ENCODE measurements at regions not wholly inside any gene's neighbourhood (a gene's known extent, or its start where the extent isn't known, plus 50 kb on each side); places are given as distances from the start of the nearest gene placed in this dataset.

DNA sequence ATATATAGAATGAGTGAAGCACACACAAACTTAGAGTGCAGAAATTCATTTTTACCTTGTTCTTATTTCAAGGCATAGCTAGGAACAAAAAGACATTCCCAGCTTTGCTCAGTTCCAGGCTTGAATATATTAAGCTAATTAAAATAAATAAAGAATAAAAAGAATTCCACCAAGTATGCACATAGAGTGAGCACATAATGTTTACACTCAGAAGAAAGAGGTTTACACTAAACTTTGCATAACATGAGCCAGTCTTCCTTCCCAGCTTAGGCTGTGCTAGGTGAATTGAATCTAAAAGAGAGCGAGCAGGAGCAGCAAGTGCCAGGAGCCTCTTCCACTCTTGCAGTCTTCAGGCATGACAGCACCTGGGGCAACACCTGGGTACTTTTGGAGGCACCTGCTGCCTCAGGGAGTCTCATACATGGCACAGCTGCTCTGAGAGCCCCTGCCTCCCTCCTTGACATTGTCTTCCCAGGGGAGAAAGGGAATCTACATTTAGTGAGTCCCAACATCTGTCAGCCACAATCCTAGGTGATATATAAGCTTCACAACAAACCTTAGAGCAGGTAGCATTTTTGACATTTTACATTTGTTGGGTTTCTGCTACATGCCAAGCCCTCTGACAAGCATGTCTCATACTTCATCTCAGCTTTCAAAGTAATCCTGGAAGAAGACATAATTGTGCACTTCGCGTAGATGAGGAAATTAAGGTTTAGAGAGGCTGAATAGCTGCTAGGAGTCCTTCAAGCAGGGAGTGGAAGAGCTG lies 732.7 kb upstream of the TENM4 start:
- H3K27ac Mint-ChIP-seq = no peak overlapping the region

DNA sequence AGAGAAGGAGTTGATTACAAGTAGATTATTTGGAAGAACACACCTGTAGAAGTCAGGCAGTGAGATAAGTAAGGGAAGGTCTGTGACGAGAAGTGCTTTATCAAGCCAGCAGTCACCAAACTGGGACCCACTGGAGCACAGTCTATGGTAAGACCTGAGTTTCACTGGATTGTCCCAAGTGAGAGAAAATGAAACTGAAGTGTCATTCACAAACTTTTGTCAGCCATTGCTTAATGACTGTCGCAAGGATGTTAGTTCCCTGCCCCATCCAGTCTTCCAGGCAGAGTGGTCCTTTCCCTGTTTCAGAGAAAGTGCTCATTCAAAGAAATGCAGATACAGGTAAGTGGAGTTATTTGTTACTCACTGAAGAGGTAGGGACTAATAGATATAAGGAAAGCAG lies 728.0 kb upstream of the TENM4 start:
- ATAC-seq (no peak), DNase-seq (no peak)
- ChIA-PET POLR2A (no interaction called here), CTCF (no interaction called here)
- no peaks in the 10 kb centered on the region for H3K27me3 Mint-ChIP-seq (ENCODE audit: low read depth)
- H3K4me3 Mint-ChIP-seq = no peak overlapping the region
- no peaks in the 10 kb centered on the region for H3K36me3 Mint-ChIP-seq (ENCODE audit: low read depth)
- H3K9me3 Mint-ChIP-seq (ENCODE audit: insufficient read depth) = no peaks in the 10 kb centered on the region
- no peaks in the 10 kb centered on the region for H3K4me1 Mint-ChIP-seq (ENCODE audit: low read depth)
- no peak overlapping the region for H3K27ac Mint-ChIP-seq

More for the DNA sequence above, 732.7 kb upstream of the TENM4 start:
- H3K4me1 Mint-ChIP-seq (ENCODE audit: low read depth) = no peaks in the 10 kb centered on the region
- H3K4me3 Mint-ChIP-seq = no peak overlapping the region
- DNase-seq (no peak), ATAC-seq (no peak)
- H3K27me3 Mint-ChIP-seq (ENCODE audit: low read depth) = no peaks in the 10 kb centered on the region
- no peaks in the 10 kb centered on the region for H3K9me3 Mint-ChIP-seq (ENCODE audit: insufficient read depth)
- POLR2A ChIA-PET = no interaction called here
- H3K36me3 Mint-ChIP-seq (ENCODE audit: low read depth) = no peaks in the 10 kb centered on the region
- CTCF ChIA-PET = interaction anchor here (0.9 kb wide), 1 partner anchor 16 kb away, joined by 3 read pairs; no protein-coding TSS in a partner anchor

DNA sequence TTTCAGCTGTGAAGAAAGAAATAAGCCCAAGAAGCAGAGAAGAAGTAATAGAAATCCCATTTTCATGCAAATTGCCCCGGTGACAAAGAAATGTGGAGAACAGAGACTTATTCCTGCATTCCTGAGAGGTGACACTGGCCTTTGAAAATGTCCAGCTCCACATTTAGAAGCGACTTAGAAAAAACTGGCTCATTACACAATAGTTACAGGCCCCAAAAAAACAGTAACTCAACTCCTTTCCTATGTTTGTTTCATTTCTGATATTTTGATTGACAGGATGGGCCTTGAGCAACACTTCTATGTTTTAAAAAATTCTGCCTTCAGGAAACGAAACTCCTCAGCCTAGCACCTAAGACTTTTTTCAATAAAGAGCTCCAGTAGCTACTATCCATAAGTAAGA lies 726.9 kb upstream of the TENM4 start:
- ChIA-PET CTCF (no interaction called here), POLR2A (no interaction called here)
- ATAC-seq = no peak
- H3K27me3 Mint-ChIP-seq (ENCODE audit: low read depth) = no peaks in the 10 kb centered on the region
- H3K4me3 Mint-ChIP-seq = no peak overlapping the region
- H3K4me1 Mint-ChIP-seq (ENCODE audit: low read depth) = no peaks in the 10 kb centered on the region
- H3K36me3 Mint-ChIP-seq (ENCODE audit: low read depth) = no peaks in the 10 kb centered on the region
- no peak overlapping the region for H3K27ac Mint-ChIP-seq
- no peak for DNase-seq
- H3K9me3 Mint-ChIP-seq (ENCODE audit: insufficient read depth) = no peaks in the 10 kb centered on the region

DNA sequence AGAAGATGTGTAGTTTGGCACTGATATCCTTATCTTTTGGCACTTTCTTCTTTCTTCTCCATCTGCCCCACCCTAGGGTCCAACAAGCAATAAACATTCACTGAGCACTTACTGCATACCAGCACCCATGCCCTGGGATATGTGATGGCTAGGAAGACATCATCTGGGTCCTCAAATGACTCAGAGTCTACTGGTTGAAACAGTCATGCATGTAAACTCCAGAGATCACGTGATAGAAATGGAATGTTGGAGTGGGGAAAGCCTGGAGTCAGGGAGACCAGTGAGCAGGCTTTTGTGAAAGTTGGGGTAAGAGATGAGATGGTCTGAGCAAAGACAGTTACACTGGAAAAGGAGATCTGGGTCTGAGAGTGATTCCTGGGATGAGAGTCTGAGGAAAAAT lies 724.9 kb upstream of the TENM4 start:
- Mint-ChIP-seq H3K36me3 (ENCODE audit: low read depth) (no peaks in the 10 kb centered on the region), H3K9me3 (ENCODE audit: insufficient read depth) (no peaks in the 10 kb centered on the region), H3K27ac (no peak overlapping the region), H3K27me3 (ENCODE audit: low read depth) (no peaks in the 10 kb centered on the region), H3K4me1 (ENCODE audit: low read depth) (no peaks in the 10 kb centered on the region), H3K4me3 (no peak overlapping the region)
- DNase-seq = no peak
- CTCF ChIA-PET = no interaction called here
- POLR2A ChIA-PET = no interaction called here
- no peak for ATAC-seq

DNA sequence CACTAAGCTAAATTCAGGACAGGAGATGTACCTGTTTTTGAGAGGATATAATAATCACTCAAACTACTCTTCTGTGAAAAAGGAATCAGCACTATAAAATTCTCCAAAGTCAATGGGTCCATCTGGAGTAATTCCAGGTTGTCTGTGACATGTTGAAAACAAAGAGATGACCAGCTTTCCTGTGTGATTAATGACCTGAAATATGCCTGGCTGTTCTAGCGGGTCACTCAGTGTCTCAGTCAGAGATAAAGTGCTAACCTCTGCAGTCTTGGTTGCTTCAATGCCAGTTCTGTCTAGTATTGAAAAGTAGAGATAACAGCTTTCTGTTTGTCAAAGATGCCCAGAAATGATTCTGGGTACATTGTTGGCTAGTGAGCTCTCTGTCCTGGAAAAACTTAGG lies 722.6 kb upstream of the TENM4 start:
- Mint-ChIP-seq H3K9me3 (ENCODE audit: insufficient read depth) (no peaks in the 10 kb centered on the region), H3K4me1 (ENCODE audit: low read depth) (no peaks in the 10 kb centered on the region), H3K27ac (no peak overlapping the region), H3K27me3 (ENCODE audit: low read depth) (no peaks in the 10 kb centered on the region), H3K36me3 (ENCODE audit: low read depth) (no peaks in the 10 kb centered on the region), H3K4me3 (no peak overlapping the region)
- CTCF ChIA-PET = no interaction called here
- ATAC-seq (no peak), DNase-seq (no peak)
- POLR2A ChIA-PET = no interaction called here

DNA sequence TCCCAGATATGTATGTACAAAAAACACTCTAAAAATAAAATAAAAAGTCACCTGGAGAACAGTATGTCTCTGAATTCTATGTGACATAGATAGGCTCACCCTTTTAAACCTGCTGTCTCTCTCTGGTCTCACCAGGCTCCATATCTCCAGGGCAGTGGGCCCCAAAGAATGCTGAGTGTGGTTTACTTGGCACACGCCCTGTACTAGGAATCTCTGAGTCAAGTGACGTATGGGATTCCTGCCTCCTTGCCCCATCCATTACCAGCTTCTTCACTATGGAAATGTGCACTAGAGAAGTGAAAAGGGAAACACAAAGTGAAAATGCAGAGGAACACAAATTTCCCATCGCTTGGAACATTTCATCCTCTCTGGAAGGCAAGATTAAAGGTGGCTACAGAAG lies 722.2 kb upstream of the TENM4 start:
- no peak overlapping the region for H3K27ac Mint-ChIP-seq
- H3K4me3 Mint-ChIP-seq = no peak overlapping the region
- H3K9me3 Mint-ChIP-seq (ENCODE audit: insufficient read depth) = no peaks in the 10 kb centered on the region
- ChIA-PET CTCF (no interaction called here), POLR2A (no interaction called here)
- no peaks in the 10 kb centered on the region for H3K4me1 Mint-ChIP-seq (ENCODE audit: low read depth)
- no peaks in the 10 kb centered on the region for H3K36me3 Mint-ChIP-seq (ENCODE audit: low read depth)
- no peak for ATAC-seq
- no peaks in the 10 kb centered on the region for H3K27me3 Mint-ChIP-seq (ENCODE audit: low read depth)
- DNase-seq = no peak

DNA sequence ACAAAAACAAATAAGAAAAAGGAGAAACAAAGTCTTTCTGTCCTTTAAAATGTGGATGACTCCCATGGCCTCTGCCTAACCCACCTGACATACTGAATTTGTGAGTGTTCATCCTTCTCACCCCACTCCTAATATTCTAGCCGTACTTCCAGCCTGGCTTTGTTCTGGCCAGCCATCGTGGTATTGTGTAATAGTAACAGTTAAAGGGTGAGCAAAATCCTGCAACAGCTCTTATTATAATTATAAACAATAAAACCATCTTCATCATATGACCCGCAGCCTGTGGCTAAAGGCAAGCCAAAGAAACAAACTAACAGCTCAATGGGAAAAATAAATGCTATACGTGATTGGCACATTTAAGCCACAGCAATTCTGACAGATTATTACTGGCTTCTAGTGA lies 721.6 kb upstream of the TENM4 start:
- H3K9me3 Mint-ChIP-seq (ENCODE audit: insufficient read depth) = no peaks in the 10 kb centered on the region
- POLR2A ChIA-PET = no interaction called here
- no peaks in the 10 kb centered on the region for H3K4me1 Mint-ChIP-seq (ENCODE audit: low read depth)
- H3K36me3 Mint-ChIP-seq (ENCODE audit: low read depth) = no peaks in the 10 kb centered on the region
- CTCF ChIA-PET = no interaction called here
- H3K27me3 Mint-ChIP-seq (ENCODE audit: low read depth) = no peaks in the 10 kb centered on the region
- ATAC-seq = no peak
- no peak overlapping the region for H3K27ac Mint-ChIP-seq
- no peak for DNase-seq
- H3K4me3 Mint-ChIP-seq = no peak overlapping the region

DNA sequence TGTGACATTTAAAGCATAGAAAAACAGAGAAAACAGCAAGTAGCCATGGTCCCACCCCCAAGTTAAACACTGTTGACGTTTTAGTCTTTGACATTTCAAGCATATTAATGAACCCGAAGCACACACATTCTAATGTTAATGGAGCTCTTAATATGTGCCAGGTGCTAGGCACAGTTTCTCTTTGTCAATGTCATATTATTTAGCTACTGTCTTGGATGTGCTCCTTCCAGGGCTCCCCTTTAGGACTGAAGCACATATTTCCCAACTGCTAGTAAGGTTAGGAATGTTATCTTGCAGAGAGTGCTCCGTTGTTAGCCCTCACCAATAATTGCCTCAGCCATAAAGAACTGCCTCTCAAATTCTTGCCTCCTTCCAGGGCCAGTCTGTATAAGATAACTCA lies 716.6 kb upstream of the TENM4 start:
- no peaks in the 10 kb centered on the region for H3K27me3 Mint-ChIP-seq (ENCODE audit: low read depth)
- no peaks in the 10 kb centered on the region for H3K9me3 Mint-ChIP-seq (ENCODE audit: insufficient read depth)
- ChIA-PET CTCF (no interaction called here), POLR2A (no interaction called here)
- H3K27ac Mint-ChIP-seq = no peak overlapping the region
- H3K36me3 Mint-ChIP-seq (ENCODE audit: low read depth) = no peaks in the 10 kb centered on the region
- no peak overlapping the region for H3K4me3 Mint-ChIP-seq
- ATAC-seq = no peak
- no peaks in the 10 kb centered on the region for H3K4me1 Mint-ChIP-seq (ENCODE audit: low read depth)
- no peak for DNase-seq

DNA sequence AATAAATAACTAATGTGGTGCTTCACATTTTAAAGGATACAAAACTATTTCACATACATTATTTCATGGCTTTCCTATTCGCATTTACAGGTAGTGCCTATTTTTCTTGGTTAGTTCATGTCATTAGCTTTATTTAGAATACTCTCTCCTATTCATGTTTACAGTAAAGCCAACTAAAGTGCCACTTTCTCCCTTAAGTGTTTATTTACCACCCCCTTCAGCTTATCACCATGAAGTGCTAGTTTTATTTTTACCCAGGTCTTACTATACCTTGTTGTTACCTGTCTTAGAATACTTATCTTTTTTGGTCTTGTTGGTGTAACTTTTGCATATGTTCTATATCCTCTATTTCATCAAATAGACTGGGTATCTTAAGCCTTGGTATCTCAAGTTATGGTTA lies 715.2 kb upstream of the TENM4 start:
- CTCF ChIA-PET = interaction anchor here (1.4 kb wide), 1 partner anchor 10 kb away, joined by 4 read pairs; no protein-coding TSS in a partner anchor
- H3K4me1 Mint-ChIP-seq (ENCODE audit: low read depth) = no peaks in the 10 kb centered on the region
- DNase-seq (no peak), ATAC-seq (no peak)
- H3K27ac Mint-ChIP-seq = no peak overlapping the region
- H3K4me3 Mint-ChIP-seq = no peak overlapping the region
- POLR2A ChIA-PET = no interaction called here
- no peaks in the 10 kb centered on the region for H3K9me3 Mint-ChIP-seq (ENCODE audit: insufficient read depth)
- no peaks in the 10 kb centered on the region for H3K36me3 Mint-ChIP-seq (ENCODE audit: low read depth)
- H3K27me3 Mint-ChIP-seq (ENCODE audit: low read depth) = no peaks in the 10 kb centered on the region

DNA sequence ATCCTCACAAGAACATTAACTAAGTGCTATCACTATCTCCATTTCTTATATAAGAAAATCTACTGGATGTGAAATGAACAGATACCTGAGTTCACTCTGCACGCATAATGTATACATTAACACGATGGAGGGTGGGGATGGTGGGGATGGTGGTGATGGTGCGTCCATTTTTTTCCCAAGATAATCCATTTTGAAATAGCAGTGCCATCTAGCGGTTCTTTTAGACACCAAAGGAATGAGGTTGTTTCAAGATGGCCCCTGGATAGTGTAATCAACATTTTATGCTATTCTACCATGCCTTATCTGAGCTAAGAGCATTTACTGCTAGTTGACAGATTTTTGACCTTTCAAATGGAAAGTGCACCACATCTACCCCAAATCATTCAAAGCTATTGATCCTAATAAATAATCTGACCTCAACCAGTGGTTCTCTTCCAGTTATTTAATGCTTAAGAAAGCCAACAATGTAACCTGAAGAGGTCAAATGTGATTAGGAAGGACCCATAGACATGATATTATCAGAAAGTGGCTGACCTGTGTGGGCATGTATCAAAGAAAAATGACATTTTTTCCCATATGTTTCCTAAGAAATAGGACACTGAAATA lies 714.7 kb upstream of the TENM4 start:
- ChIA-PET POLR2A (no interaction called here), CTCF (interaction anchor here (1.4 kb wide), 1 partner anchor 10 kb away, joined by 4 read pairs; no protein-coding TSS in a partner anchor)
- no peaks in the 10 kb centered on the region for H3K27me3 Mint-ChIP-seq (ENCODE audit: low read depth)
- H3K36me3 Mint-ChIP-seq (ENCODE audit: low read depth) = no peaks in the 10 kb centered on the region
- no peak overlapping the region for H3K4me3 Mint-ChIP-seq
- H3K27ac Mint-ChIP-seq = no peak overlapping the region
- no peak for ATAC-seq
- H3K9me3 Mint-ChIP-seq (ENCODE audit: insufficient read depth) = no peaks in the 10 kb centered on the region
- DNase-seq = no peak
- H3K4me1 Mint-ChIP-seq (ENCODE audit: low read depth) = no peaks in the 10 kb centered on the region

DNA sequence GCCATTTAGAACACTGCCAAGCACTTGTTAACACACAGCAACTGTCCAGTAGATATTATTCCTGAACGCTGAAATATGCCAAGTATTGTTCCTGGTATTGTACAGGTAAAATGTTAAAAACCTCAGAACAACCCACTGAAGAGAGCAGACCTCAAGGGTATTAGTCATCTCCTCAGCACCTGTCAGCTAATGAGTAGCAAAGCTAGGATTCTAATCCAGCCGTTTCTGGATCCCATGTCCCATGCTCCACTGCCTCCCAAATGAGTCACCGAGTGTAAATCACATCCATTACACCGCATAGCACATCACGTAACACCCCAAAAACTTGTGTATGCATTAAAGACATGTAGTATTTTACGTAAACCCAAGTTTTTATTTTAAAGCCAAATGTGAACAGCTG lies 705.4 kb upstream of the TENM4 start:
- ATAC-seq = no peak
- no peak overlapping the region for H3K27ac Mint-ChIP-seq

DNA sequence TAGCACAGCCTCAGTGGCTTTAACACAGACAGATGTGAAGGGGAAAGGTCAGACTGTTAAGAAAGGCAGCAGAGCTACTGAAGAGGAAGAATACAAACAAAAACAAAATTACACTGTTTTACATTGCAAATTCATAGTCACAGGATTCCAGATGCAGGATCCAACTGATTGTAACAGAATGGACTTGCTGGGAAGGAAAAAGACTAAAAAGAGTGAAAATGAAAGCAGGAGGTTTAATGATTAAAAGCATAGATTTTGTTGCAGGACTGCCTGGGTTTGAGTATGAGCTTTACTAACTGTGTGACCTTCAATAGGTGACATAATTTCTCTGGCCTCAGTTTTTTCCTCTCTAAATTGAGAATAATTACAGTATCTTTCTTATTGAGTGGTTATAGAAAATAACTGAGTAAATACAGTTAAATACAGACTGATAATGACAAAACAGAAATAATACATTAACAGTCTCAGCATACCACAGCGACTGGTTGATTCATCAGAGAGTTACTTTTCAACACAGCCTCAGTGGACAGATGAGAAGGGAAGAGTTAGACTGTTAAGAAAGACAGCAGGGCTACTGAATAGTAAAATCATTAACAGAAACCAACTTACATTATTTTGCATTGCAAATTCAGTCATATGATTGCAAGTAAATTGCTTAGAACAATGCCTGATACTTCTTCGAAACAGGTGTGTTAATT lies 704.2 kb upstream of the TENM4 start:
- ChIA-PET CTCF (interaction anchor here (0.9 kb wide), 1 partner anchor 11 kb away, joined by 4 read pairs; no protein-coding TSS in a partner anchor), POLR2A (no interaction called here)
- H3K9me3 Mint-ChIP-seq (ENCODE audit: insufficient read depth) = no peaks in the 10 kb centered on the region
- no peak overlapping the region for H3K4me3 Mint-ChIP-seq
- no peaks in the 10 kb centered on the region for H3K4me1 Mint-ChIP-seq (ENCODE audit: low read depth)
- no peaks in the 10 kb centered on the region for H3K27me3 Mint-ChIP-seq (ENCODE audit: low read depth)
- ATAC-seq (no peak), DNase-seq (no peak)
- H3K36me3 Mint-ChIP-seq (ENCODE audit: low read depth) = no peaks in the 10 kb centered on the region
- no peak overlapping the region for H3K27ac Mint-ChIP-seq

More for the DNA sequence above, 705.4 kb upstream of the TENM4 start:
- ChIA-PET CTCF (no interaction called here), POLR2A (no interaction called here)
- no peak overlapping the region for H3K4me3 Mint-ChIP-seq
- H3K4me1 Mint-ChIP-seq (ENCODE audit: low read depth) = no peaks in the 10 kb centered on the region
- no peaks in the 10 kb centered on the region for H3K36me3 Mint-ChIP-seq (ENCODE audit: low read depth)
- no peak for DNase-seq
- H3K9me3 Mint-ChIP-seq (ENCODE audit: insufficient read depth) = no peaks in the 10 kb centered on the region
- H3K27me3 Mint-ChIP-seq (ENCODE audit: low read depth) = no peaks in the 10 kb centered on the region
